ENCODE measurements at regions not wholly inside any gene's neighbourhood (a gene's known extent, or its start where the extent isn't known, plus 50 kb on each side); places are given as distances from the start of the nearest gene placed in this dataset.

GRCh38 chr4:45147866-45148265 lies 421.5 kb upstream of the GNPDA2 start:
- no peak overlapping the region for H3K27ac ChIP-seq
- no peak overlapping the region for H3K4me3 ChIP-seq
- no peak for TF ChIP-seq POLR2A (IDR thresholded peaks at IDR 0.05)
- no peak for TF ChIP-seq POLR2AphosphoS5 (IDR thresholded peaks at IDR 0.05)
- no peak for TF ChIP-seq EP300 (IDR thresholded peaks at IDR 0.05)
- no peak for TF ChIP-seq CTCF (IDR thresholded peaks at IDR 0.05)
- H3K4me1 ChIP-seq, result no peaks in the 10 kb centered on the region
- ATAC-seq, result no peak
- WGBS, 2 donors (ENCODE audit: low coverage in 1 of 2), result 22 to 36% methylated on average over 1 of the region's 1 CpG
- H3K36me3 ChIP-seq, result no peaks in the 10 kb centered on the region
- no peaks in the 10 kb centered on the region for H3K27me3 ChIP-seq
- H3K9me3 ChIP-seq, result no peaks in the 10 kb centered on the region

- no peaks in the 10 kb centered on the region for H3K4me1 ChIP-seq
- H3K4me3 ChIP-seq, result no peak overlapping the region
- no peak overlapping the region for H3K27ac ChIP-seq
- ATAC-seq, result no peak
- H3K27me3 ChIP-seq, result no peaks in the 10 kb centered on the region
- H3K9me3 ChIP-seq, result no peaks in the 10 kb centered on the region
- TF ChIP-seq CTCF (IDR thresholded peaks at IDR 0.05) (no peak), POLR2AphosphoS5 (IDR thresholded peaks at IDR 0.05) (no peak), EP300 (IDR thresholded peaks at IDR 0.05) (no peak), POLR2A (IDR thresholded peaks at IDR 0.05) (no peak)
- WGBS, 2 donors (ENCODE audit: low coverage in 1 of 2), result 80 to 95% methylated on average over 2 to 3 of the region's 3 CpGs
- no peaks in the 10 kb centered on the region for H3K36me3 ChIP-seq
Measured at GRCh38 chr4:45131020-45131419, 404.7 kb upstream of the GNPDA2 start.

- WGBS, 2 donors (ENCODE audit: low coverage in 1 of 2), result 86 to 94% methylated on average over 2 of the region's 2 CpGs
- no peak overlapping the region for H3K4me3 ChIP-seq
Measured at GRCh38 chr4:45122406-45122805, 396.1 kb upstream of the GNPDA2 start.

GRCh38 chr4:45121426-45121975 lies 395.1 kb upstream of the GNPDA2 start:
- Histone ChIP-seq H3K27me3 (no peaks in the 10 kb centered on the region), H3K9me3 (no peaks in the 10 kb centered on the region), H3K36me3 (no peaks in the 10 kb centered on the region), H3K4me1 (peaks cover 0 to 7% (median 0%) of the 10 kb centered on the region in 3 donors), H3K27ac (no peak overlapping the region), H3K4me3 (no peak overlapping the region)
- TF ChIP-seq POLR2A (IDR thresholded peaks at IDR 0.05), result no peak
- no peak for TF ChIP-seq CTCF (IDR thresholded peaks at IDR 0.05)
- TF ChIP-seq EP300 (IDR thresholded peaks at IDR 0.05), result no peak
- no peak for TF ChIP-seq POLR2AphosphoS5 (IDR thresholded peaks at IDR 0.05)
- ATAC-seq, result no peak
- WGBS, 2 donors (ENCODE audit: low coverage in 1 of 2), result 60 to 80% methylated on average over 2 of the region's 2 CpGs

More at GRCh38 chr4:45122406-45122805, 396.1 kb upstream of the GNPDA2 start:
- no peaks in the 10 kb centered on the region for H3K36me3 ChIP-seq
- H3K27ac ChIP-seq, result no peak overlapping the region
- H3K27me3 ChIP-seq, result no peaks in the 10 kb centered on the region
- H3K9me3 ChIP-seq, result no peaks in the 10 kb centered on the region
- H3K4me1 ChIP-seq, result peaks cover 0 to 7% (median 0%) of the 10 kb centered on the region in 3 donors
- TF ChIP-seq EP300 (IDR thresholded peaks at IDR 0.05), result no peak
- no peak for TF ChIP-seq POLR2A (IDR thresholded peaks at IDR 0.05)
- TF ChIP-seq CTCF (IDR thresholded peaks at IDR 0.05), result no peak
- no peak for TF ChIP-seq POLR2AphosphoS5 (IDR thresholded peaks at IDR 0.05)
- no peak for ATAC-seq

- no peak for TF ChIP-seq CTCF (IDR thresholded peaks at IDR 0.05)
- peak; percentile 56 for TF ChIP-seq POLR2AphosphoS5 (IDR thresholded peaks at IDR 0.05)
- Histone ChIP-seq H3K4me1 (peaks cover 0 to 7% (median 0%) of the 10 kb centered on the region in 3 donors), H3K9me3 (no peaks in the 10 kb centered on the region), H3K4me3 (no peak overlapping the region), H3K27ac (no peak overlapping the region), H3K36me3 (no peaks in the 10 kb centered on the region), H3K27me3 (no peaks in the 10 kb centered on the region)
- ATAC-seq, result peak; percentile 72
- WGBS, 2 donors (ENCODE audit: low coverage in 1 of 2), result 39 to 57% methylated on average over 3 of the region's 3 CpGs
Measured at GRCh38 chr4:45120163-45120562, 393.8 kb upstream of the GNPDA2 start.
